GM06990 (cell line): ENCODE measurements at regions not wholly inside any gene's neighbourhood (a gene's known extent, or its start where the extent isn't known, plus 50 kb on each side); places are given as distances from the start of the nearest gene placed in this dataset.
"Not testable (repeated sequence)": the region's sequence is repeated elsewhere in the genome, so short reads cannot be mapped to it uniquely, and the experiment has no call there.

Source experiments
- DNase-seq: peaks from one replicate; pipeline ENCODE4 v3.0.0-alpha.2; 2011; ENCODE audit not compliant: insufficient read length; ENCODE audit errors: extremely low read depth
- H3K27me3 ChIP-seq: replicated peaks from 2 replicates; pipeline ENCODE4 v1.6.0; 2011; ENCODE audit warnings: low read length; ENCODE audit not compliant: control insufficient read depth, insufficient read depth
- H3K36me3 ChIP-seq: 2 replicates; pipeline ENCODE4 v1.5.1; 2011; ENCODE audit warnings: low read length; ENCODE audit not compliant: control insufficient read depth, insufficient read depth
- H3K4me3 ChIP-seq: replicated peaks from 2 replicates; pipeline ENCODE4 v1.5.1; 2011; ENCODE audit warnings: low read depth, mild to moderate bottlenecking, control low read depth, low read length
- TF ChIP-seq, protein P1 (sequence below): IDR thresholded peaks from 2 replicates; pipeline ENCODE4 v1.5.1; 2011; ENCODE audit warnings: low read length, control low read depth, mild to moderate bottlenecking, inconsistent platforms; ENCODE audit not compliant: insufficient read depth, poor library complexity, severe bottlenecking

DNA sequence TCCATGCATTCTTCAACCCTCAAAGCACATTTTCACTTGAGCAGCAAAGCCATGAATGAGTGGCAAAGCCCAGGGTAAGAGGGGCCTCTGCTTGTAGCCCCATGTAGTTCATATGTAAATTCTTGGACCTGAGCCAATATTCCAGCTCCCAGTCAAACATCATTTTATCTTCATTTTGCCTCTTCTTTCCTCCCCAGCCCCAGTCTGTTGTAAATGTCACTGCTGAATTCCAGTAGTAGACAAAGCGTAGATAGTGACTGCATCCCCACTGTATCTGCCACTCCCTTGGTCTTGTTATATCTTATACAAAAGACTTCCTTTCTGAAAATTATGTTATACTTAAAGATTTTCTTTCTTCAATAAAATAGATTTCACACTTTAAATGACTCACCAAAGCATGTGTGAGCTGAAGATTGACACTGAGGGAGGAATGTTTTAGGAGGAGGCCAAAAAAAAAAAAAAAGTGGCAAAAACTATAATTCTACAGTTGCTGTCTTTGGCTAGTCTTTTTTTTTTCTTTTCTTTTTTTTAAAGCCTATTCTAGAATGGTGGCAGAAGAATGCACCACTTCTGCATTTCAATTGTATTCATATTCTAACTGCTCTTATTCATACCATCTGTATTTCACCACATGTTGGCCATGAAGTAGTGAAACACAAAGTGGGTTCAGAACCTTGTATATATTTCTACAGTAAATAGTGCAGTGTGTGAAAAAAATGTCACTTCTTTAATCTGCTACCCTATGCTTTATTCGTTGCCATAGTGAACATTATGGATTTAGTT, 306.1 kb downstream of the CPS1 start:
- DNase-seq, result no peak
- H3K36me3 ChIP-seq, result no peaks in the 10 kb centered on the region
- no peak overlapping the region for H3K4me3 ChIP-seq
- TF ChIP-seq, protein P1, sequence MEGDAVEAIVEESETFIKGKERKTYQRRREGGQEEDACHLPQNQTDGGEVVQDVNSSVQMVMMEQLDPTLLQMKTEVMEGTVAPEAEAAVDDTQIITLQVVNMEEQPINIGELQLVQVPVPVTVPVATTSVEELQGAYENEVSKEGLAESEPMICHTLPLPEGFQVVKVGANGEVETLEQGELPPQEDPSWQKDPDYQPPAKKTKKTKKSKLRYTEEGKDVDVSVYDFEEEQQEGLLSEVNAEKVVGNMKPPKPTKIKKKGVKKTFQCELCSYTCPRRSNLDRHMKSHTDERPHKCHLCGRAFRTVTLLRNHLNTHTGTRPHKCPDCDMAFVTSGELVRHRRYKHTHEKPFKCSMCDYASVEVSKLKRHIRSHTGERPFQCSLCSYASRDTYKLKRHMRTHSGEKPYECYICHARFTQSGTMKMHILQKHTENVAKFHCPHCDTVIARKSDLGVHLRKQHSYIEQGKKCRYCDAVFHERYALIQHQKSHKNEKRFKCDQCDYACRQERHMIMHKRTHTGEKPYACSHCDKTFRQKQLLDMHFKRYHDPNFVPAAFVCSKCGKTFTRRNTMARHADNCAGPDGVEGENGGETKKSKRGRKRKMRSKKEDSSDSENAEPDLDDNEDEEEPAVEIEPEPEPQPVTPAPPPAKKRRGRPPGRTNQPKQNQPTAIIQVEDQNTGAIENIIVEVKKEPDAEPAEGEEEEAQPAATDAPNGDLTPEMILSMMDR, result no peak
- H3K27me3 ChIP-seq, result no peaks in the 10 kb centered on the region

DNA sequence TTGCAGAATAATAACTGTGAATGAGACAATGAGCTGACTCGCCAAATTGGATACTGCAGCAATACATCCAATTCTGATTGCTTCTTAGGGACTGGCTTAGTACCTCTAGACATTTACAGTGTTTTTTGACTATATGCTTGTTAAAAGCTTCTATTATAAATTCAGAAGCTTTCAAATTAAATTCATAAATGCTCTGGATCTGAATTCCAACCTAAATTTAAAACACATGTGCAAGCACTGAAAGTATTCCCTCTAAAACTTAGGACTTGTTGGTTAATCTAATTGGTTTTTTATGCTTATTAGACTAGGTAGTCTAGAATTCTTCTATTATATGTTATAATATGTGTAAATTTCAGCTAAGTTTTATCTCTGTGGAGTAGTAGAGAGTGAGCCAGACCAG, 306.9 kb downstream of the CPS1 start:
- no peak for DNase-seq
- TF ChIP-seq, protein P1, result no peak
- Histone ChIP-seq H3K36me3 (no peaks in the 10 kb centered on the region), H3K27me3 (no peaks in the 10 kb centered on the region), H3K4me3 (no peak overlapping the region)

DNA sequence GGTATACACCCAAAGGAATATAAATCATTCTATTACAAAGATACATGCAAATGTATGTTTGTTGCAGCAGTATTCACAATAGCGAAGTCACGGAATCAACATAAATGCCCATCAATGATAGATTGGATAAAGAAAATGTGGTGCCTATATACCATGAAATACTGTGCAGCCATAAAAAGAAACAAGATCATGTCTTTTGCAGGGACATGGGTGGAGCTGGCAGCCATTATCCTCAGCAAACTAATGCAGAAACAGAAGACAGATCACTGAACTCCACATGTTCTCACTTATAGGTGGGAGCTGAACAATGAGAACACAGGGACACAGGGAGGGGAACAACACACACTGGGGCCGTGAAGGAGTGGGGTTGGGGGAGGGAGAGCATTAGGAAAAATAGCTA, 315.2 kb downstream of the CPS1 start:
- H3K4me3 ChIP-seq, H3K27me3 ChIP-seq, H3K36me3 ChIP-seq, DNase-seq: not testable (repeated sequence)

DNA sequence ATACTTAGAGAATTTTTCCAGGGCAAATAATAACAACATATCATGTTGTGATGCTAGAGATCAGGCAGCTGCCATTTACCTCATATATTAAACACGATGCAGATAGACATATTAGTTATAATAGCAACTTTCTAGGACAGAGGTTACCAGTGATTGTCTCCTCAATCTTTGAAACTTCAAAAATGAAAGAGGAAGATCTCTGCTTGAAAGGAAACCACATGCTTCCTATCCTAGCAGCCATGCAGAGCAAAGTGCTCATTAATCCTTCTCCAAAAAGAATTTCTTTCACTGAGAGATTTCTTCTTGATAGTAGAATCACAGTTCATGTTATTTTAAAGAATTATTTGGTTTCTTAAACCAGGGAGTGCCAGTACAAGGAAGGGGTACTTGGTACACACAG, 317.2 kb downstream of the CPS1 start:
- DNase-seq, result no peak
- TF ChIP-seq, protein P1, result no peak

DNA sequence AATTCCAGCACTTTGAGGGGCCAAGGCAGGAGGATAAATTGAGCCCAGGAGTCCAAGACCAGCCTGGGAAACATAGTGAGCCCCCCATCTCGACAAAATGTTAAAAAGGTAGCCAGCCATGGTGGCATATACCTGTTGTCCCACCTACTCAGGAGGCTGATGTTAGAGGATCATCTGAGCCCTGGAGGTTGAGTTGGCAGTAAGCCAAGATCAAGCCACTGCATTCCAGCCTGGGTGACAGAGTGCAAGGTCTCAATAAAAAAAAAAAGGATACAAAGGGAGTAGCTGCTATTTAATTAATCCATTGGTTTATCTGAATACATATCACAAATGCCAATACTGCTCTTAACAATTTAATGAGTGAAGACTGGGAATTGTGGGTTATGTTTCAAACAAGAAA, 327.8 kb downstream of the CPS1 start:
- DNase-seq, result no peak
- Histone ChIP-seq H3K4me3 (no peak overlapping the region), H3K36me3 (no peaks in the 10 kb centered on the region), H3K27me3 (no peaks in the 10 kb centered on the region)
- TF ChIP-seq, protein P1, result no peak

More for the DNA sequence above, 317.2 kb downstream of the CPS1 start:
- H3K4me3 ChIP-seq, result no peak overlapping the region
- no peaks in the 10 kb centered on the region for H3K36me3 ChIP-seq
- H3K27me3 ChIP-seq, result no peaks in the 10 kb centered on the region

DNA sequence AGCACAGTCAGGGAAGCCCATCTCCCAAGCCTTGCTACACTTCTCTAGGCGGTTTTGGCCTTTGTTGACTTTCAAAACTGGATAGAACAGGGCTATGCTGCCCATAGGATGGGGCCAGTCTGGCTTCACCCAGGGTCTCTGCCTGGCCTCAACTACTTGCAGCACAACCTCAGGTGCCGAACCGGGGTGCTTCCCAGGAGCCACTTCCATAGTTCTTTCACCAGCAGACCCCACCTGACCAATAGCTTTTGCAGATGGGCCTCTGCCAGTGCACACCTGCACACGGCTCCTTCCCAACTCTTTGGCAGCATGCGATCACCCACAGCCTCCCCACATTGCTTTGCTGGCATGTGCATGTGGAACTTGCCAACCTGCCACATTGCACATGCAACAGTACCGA, 331.6 kb downstream of the CPS1 start:
- H3K27me3 ChIP-seq, result no peaks in the 10 kb centered on the region
- no peak overlapping the region for H3K4me3 ChIP-seq
- H3K36me3 ChIP-seq, result no peaks in the 10 kb centered on the region
- no peak for DNase-seq
- TF ChIP-seq, protein P1, result no peak
